Vagina (tissue), 2 donors: ENCODE measurements at regions not wholly inside any gene's neighbourhood (a gene's known extent, or its start where the extent isn't known, plus 50 kb on each side); places are given as distances from the start of the nearest gene placed in this dataset.

Source experiments
- DNase-seq, 2 donors: peaks; one replicate each; pipeline ENCODE4 v3.0.0-alpha.2; 2017; ENCODE audit errors: extremely low spot score in 2 of 2
- H3K27ac ChIP-seq: fragments of 200-600 bp; sonication (generic); one replicate; pipeline ENCODE4 v1.5.1; 2019
- H3K27me3 ChIP-seq: fragments of 200-600 bp; sonication (generic); one replicate; pipeline ENCODE4 v1.5.1; 2019
- H3K36me3 ChIP-seq, 2 donors: fragments of 200-600 bp; sonication (generic); one replicate each; pipeline ENCODE4 v1.5.1; 2017 to 2019
- H3K4me1 ChIP-seq: fragments of 200-600 bp; sonication (generic); one replicate; pipeline ENCODE4 v1.5.1; 2019
- H3K4me3 ChIP-seq, 2 donors: fragments of 200-600 bp; sonication (generic); 1 replicate in 1 of 2; 2 replicates in 1 of 2; pipeline ENCODE4 v1.5.1; 2016 to 2019
- H3K9me3 ChIP-seq: fragments of 200-600 bp; sonication (generic); one replicate; pipeline ENCODE4 v1.5.1; 2019
- POLR2A ChIP-seq, 2 donors: fragments of 450-650 bp; IDR thresholded peaks; one replicate each; pipeline ENCODE4 v1.6.1; 2017; ENCODE audit warnings: antibody characterized with exemption in 2 of 2, mild to moderate bottlenecking in 2 of 2, moderate library complexity in 2 of 2
- POLR2AphosphoS5 ChIP-seq, 2 donors: sonication (generic); formaldehyde crosslinking; IDR thresholded peaks; one replicate each; pipeline ENCODE4 v1.9.0; 2017; ENCODE audit warnings: antibody characterized with exemption in 2 of 2, mild to moderate bottlenecking in 2 of 2, low read depth in 1 of 2; ENCODE audit not compliant: insufficient read depth in 1 of 2
- intact Hi-C: fragments of 100-400 bp; cut with DNase I; formaldehyde crosslinking; loops from one replicate; pipeline ENCODE4 v1.15.1; 2023
- TF ChIP-seq, protein P1 (sequence below), 3 experiments: fragments of 450-650 bp in 2 of 3; fragments of 200-600 bp in 1 of 3; sonication (generic) in 1 of 3; IDR thresholded peaks; one replicate each; pipeline ENCODE4 v1.5.1; 2017 to 2019; ENCODE audit warnings: antibody characterized with exemption in 3 of 3, mild to moderate bottlenecking in 2 of 3, moderate library complexity in 2 of 3

DNA sequence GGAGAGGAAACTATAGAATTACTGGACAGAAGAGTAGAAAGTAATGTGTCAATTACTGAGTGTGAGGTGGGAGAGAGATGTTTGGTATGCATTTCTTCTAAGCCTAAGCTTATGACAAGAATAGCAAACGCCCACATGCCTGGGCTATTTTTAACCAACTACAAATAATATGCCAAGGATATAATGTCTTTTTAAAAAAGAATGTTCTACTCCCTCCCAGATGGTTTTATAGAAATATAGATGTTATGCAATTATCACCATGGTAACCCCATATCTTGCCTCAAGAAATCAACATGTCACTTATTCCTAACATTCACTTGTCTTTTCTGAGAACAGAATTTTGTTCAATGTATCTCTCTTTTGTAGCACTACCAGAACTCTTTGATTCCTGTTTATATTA, 996.7 kb upstream of the CHORDC1 start:
- DNase-seq, result no peak
- Histone ChIP-seq H3K27ac (no peak overlapping the region), H3K36me3 (no peaks in the 10 kb centered on the region), H3K4me1 (no peaks in the 10 kb centered on the region), H3K4me3 (no peak overlapping the region), H3K27me3 (no peaks in the 10 kb centered on the region), H3K9me3 (no peaks in the 10 kb centered on the region)
- TF ChIP-seq, protein P1, sequence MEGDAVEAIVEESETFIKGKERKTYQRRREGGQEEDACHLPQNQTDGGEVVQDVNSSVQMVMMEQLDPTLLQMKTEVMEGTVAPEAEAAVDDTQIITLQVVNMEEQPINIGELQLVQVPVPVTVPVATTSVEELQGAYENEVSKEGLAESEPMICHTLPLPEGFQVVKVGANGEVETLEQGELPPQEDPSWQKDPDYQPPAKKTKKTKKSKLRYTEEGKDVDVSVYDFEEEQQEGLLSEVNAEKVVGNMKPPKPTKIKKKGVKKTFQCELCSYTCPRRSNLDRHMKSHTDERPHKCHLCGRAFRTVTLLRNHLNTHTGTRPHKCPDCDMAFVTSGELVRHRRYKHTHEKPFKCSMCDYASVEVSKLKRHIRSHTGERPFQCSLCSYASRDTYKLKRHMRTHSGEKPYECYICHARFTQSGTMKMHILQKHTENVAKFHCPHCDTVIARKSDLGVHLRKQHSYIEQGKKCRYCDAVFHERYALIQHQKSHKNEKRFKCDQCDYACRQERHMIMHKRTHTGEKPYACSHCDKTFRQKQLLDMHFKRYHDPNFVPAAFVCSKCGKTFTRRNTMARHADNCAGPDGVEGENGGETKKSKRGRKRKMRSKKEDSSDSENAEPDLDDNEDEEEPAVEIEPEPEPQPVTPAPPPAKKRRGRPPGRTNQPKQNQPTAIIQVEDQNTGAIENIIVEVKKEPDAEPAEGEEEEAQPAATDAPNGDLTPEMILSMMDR (IDR thresholded peaks at IDR 0.05), result no peak
- no peak for TF ChIP-seq POLR2A (IDR thresholded peaks at IDR 0.05)
- TF ChIP-seq POLR2AphosphoS5 (IDR thresholded peaks at IDR 0.05; ENCODE audit: insufficient read depth in 1 of 2, low read depth in 1 of 2), result no peak
- intact Hi-C loops, result no loop called here

GRCh38 chr11:91209751-91210150, 986.9 kb upstream of the CHORDC1 start:
- TF ChIP-seq POLR2A (IDR thresholded peaks at IDR 0.05) (no peak), POLR2AphosphoS5 (IDR thresholded peaks at IDR 0.05; ENCODE audit: insufficient read depth in 1 of 2, low read depth in 1 of 2) (no peak)
- TF ChIP-seq, protein P1 (IDR thresholded peaks at IDR 0.05), result no peak
- no peak for DNase-seq
- no peaks in the 10 kb centered on the region for H3K4me1 ChIP-seq
- no peak overlapping the region for H3K4me3 ChIP-seq
- no peaks in the 10 kb centered on the region for H3K9me3 ChIP-seq
- H3K27me3 ChIP-seq, result no peaks in the 10 kb centered on the region
- H3K27ac ChIP-seq, result no peak overlapping the region
- H3K36me3 ChIP-seq, result no peaks in the 10 kb centered on the region
- intact Hi-C loops, result no loop called here

GRCh38 chr11:91209306-91209705, 986.5 kb upstream of the CHORDC1 start:
- H3K4me1 ChIP-seq, result no peaks in the 10 kb centered on the region
- H3K27ac ChIP-seq, result no peak overlapping the region
- H3K27me3 ChIP-seq, result no peaks in the 10 kb centered on the region
- TF ChIP-seq, protein P1 (IDR thresholded peaks at IDR 0.05), result no peak
- TF ChIP-seq POLR2A (IDR thresholded peaks at IDR 0.05) (no peak), POLR2AphosphoS5 (IDR thresholded peaks at IDR 0.05; ENCODE audit: insufficient read depth in 1 of 2, low read depth in 1 of 2) (no peak)
- no peaks in the 10 kb centered on the region for H3K36me3 ChIP-seq
- no peaks in the 10 kb centered on the region for H3K9me3 ChIP-seq
- no peak overlapping the region for H3K4me3 ChIP-seq
- intact Hi-C loops, result no loop called here
- no peak for DNase-seq

DNA sequence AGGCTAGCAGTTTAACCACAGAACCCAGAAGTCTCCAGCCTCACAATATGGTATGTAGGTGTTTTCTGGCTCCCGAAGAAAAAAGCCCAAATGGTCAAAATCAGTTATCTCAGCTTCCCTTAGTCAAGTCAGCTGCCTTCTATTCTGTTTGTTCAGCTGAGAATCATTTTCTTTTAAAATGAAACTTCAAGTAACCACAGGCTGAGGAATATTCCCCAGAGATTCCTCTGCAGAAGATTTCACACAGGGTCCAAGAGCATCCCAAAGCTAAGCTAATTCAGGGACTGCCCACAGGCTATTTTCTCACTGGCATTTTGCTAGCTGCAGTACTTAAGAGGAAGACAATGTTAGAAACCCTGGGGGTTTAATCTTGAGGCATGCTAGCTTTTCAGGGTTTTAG, 977.0 kb upstream of the CHORDC1 start:
- H3K27me3 ChIP-seq, result no peaks in the 10 kb centered on the region
- H3K36me3 ChIP-seq, result no peaks in the 10 kb centered on the region
- H3K9me3 ChIP-seq, result no peaks in the 10 kb centered on the region
- H3K27ac ChIP-seq, result no peak overlapping the region
- intact Hi-C loops, result no loop called here
- no peaks in the 10 kb centered on the region for H3K4me1 ChIP-seq
- DNase-seq, result no peak
- TF ChIP-seq POLR2A (IDR thresholded peaks at IDR 0.05), result no peak
- no peak for TF ChIP-seq POLR2AphosphoS5 (IDR thresholded peaks at IDR 0.05; ENCODE audit: insufficient read depth in 1 of 2, low read depth in 1 of 2)
- TF ChIP-seq, protein P1 (IDR thresholded peaks at IDR 0.05), result no peak
- no peak overlapping the region for H3K4me3 ChIP-seq

- Histone ChIP-seq H3K4me1 (no peaks in the 10 kb centered on the region), H3K9me3 (no peaks in the 10 kb centered on the region), H3K27me3 (no peaks in the 10 kb centered on the region), H3K4me3 (no peak overlapping the region), H3K27ac (no peak overlapping the region), H3K36me3 (no peaks in the 10 kb centered on the region)
- no peak for DNase-seq
- TF ChIP-seq, protein P1 (IDR thresholded peaks at IDR 0.05), result no peak
- TF ChIP-seq POLR2A (IDR thresholded peaks at IDR 0.05), result no peak
- TF ChIP-seq POLR2AphosphoS5 (IDR thresholded peaks at IDR 0.05; ENCODE audit: insufficient read depth in 1 of 2, low read depth in 1 of 2), result no peak
- intact Hi-C loops, result no loop called here
Observed at GRCh38 chr11:91194546-91194945, 971.7 kb upstream of the CHORDC1 start.
